ENCODE measurements at regions not wholly inside any gene's neighbourhood (a gene's known extent, or its start where the extent isn't known, plus 50 kb on each side); places are given as distances from the start of the nearest gene placed in this dataset.

DNA sequence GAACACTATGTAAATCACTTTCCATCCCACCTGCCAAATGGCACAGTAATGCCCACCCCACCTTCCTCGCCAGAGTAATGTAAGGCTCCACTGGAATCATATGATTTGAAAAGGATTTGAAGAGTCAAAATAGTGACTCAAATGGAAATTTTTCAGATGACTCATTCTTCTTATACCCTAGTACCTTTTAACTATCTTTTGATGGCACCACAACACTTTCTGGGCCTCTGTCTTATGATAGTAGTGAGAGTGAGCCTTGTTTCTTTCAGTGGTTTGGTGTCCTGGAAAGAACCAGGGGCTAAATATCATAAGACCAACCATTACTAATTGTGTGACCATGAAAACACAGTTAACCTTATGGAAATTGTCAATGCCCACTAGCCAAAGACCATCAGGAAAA lies 235.4 kb upstream of the SLC14A2 start:
- Histone ChIP-seq H3K27me3 (no peaks in the 10 kb centered on the region), H3K36me3 (no peaks in the 10 kb centered on the region), H3K4me3 (no peak overlapping the region), H3K9me3 (no peaks in the 10 kb centered on the region), H3K27ac (no peak overlapping the region), H3K4me1 (no peaks in the 10 kb centered on the region)
- TF ChIP-seq POLR2A (IDR thresholded peaks at IDR 0.05) = no peak
- TF ChIP-seq, protein P1, sequence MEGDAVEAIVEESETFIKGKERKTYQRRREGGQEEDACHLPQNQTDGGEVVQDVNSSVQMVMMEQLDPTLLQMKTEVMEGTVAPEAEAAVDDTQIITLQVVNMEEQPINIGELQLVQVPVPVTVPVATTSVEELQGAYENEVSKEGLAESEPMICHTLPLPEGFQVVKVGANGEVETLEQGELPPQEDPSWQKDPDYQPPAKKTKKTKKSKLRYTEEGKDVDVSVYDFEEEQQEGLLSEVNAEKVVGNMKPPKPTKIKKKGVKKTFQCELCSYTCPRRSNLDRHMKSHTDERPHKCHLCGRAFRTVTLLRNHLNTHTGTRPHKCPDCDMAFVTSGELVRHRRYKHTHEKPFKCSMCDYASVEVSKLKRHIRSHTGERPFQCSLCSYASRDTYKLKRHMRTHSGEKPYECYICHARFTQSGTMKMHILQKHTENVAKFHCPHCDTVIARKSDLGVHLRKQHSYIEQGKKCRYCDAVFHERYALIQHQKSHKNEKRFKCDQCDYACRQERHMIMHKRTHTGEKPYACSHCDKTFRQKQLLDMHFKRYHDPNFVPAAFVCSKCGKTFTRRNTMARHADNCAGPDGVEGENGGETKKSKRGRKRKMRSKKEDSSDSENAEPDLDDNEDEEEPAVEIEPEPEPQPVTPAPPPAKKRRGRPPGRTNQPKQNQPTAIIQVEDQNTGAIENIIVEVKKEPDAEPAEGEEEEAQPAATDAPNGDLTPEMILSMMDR (IDR thresholded peaks at IDR 0.05) = no peak
- ATAC-seq = no peak
- DNase-seq = no peak
- WGBS (ENCODE audit: insufficient coverage, low coverage, low lambda C conversion rate, missing lambda C conversion rate) = 88% methylated on average over 1 of the region's 1 CpG
- intact Hi-C loops (cut with DNase I) = loop anchor here in 1 of 2 donors (10.0 kb wide), 1 partner anchor 95 kb away; no protein-coding TSS in a partner anchor

DNA sequence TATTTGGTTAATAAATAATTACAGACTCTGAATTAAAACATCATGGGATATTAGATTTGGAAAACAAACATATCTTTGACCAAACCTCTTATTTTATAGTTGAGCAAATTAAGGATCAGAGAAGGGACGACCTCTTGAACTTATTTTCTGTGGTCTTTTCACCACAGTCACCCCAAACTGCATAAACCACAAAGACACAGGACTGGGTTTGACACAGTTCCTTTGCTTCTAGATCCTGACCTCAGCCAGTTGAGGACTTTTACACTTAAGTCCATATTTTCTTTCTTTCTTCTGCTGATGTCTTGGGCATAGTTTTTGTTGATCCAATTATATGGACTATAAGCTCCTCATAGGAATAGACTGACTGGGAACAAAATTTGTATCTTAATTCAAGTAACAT lies 234.0 kb upstream of the SLC14A2 start:
- intact Hi-C loops (cut with DNase I) = no loop called here
- WGBS (ENCODE audit: insufficient coverage, low coverage, low lambda C conversion rate, missing lambda C conversion rate) = 56% methylated on average over 1 of the region's 1 CpG
- ATAC-seq (no peak), DNase-seq (no peak)
- H3K36me3 ChIP-seq = no peaks in the 10 kb centered on the region
- TF ChIP-seq POLR2A (IDR thresholded peaks at IDR 0.05) = no peak
- TF ChIP-seq, protein P1 (IDR thresholded peaks at IDR 0.05) = no peak
- no peaks in the 10 kb centered on the region for H3K4me1 ChIP-seq
- no peak overlapping the region for H3K4me3 ChIP-seq
- no peak overlapping the region for H3K27ac ChIP-seq
- H3K27me3 ChIP-seq = no peaks in the 10 kb centered on the region
- no peaks in the 10 kb centered on the region for H3K9me3 ChIP-seq

GRCh38 chr18:45383228-45383627 lies 232.0 kb upstream of the SLC14A2 start:
- DNase-seq = no peak
- TF ChIP-seq, protein P1 (IDR thresholded peaks at IDR 0.05) = no peak
- TF ChIP-seq POLR2A (IDR thresholded peaks at IDR 0.05) = no peak
- no CpG with 5 or more reads among the region's 1 CpG for WGBS (ENCODE audit: insufficient coverage, low coverage, low lambda C conversion rate, missing lambda C conversion rate)
- Histone ChIP-seq H3K27ac (no peak overlapping the region), H3K4me3 (no peak overlapping the region), H3K9me3 (no peaks in the 10 kb centered on the region), H3K27me3 (no peaks in the 10 kb centered on the region), H3K4me1 (no peaks in the 10 kb centered on the region), H3K36me3 (no peaks in the 10 kb centered on the region)
- ATAC-seq = no peak
- intact Hi-C loops (cut with DNase I) = no loop called here

- intact Hi-C loops (cut with DNase I) = no loop called here
- H3K27ac ChIP-seq = no peak overlapping the region
- H3K4me3 ChIP-seq = no peak overlapping the region
- H3K9me3 ChIP-seq = no peaks in the 10 kb centered on the region
- no peaks in the 10 kb centered on the region for H3K27me3 ChIP-seq
- DNase-seq = peak in 1 of 3 donors; percentile 51
- H3K4me1 ChIP-seq = no peaks in the 10 kb centered on the region
- peak; percentile 82 to 94 (median 88) for ATAC-seq
- 21% methylated on average over 4 of the region's 4 CpGs for WGBS (ENCODE audit: insufficient coverage, low coverage, low lambda C conversion rate, missing lambda C conversion rate)
- no peaks in the 10 kb centered on the region for H3K36me3 ChIP-seq
- TF ChIP-seq, protein P1 (IDR thresholded peaks at IDR 0.05) = peak; percentile 67 to 73 (median 71)
- no peak for TF ChIP-seq POLR2A (IDR thresholded peaks at IDR 0.05)
These were observed 230.9 kb upstream of the SLC14A2 start for GRCh38 chr18:45384137-45384961.

All from right lobe of liver (tissue), 6 donors.